SK-N-MC (cell line): ENCODE measurements at regions not wholly inside any gene's neighbourhood (a gene's known extent, or its start where the extent isn't known, plus 50 kb on each side); places are given as distances from the start of the nearest gene placed in this dataset.

Experiments used
- EZH2 ChIP-seq: fragments of 200-600 bp; sonication (generic); IDR thresholded peaks from one replicate; pipeline ENCODE4 v1.6.1; 2017; ENCODE audit warnings: antibody characterized with exemption
- FOXP2 ChIP-seq: optimal IDR thresholded peaks from 2 replicates; pipeline ENCODE3; 2011; ENCODE audit warnings: mild to moderate bottlenecking, moderate library complexity; ENCODE audit not compliant: insufficient read depth; ENCODE audit errors: extremely low read length, control extremely low read depth
- POLR2AphosphoS5 ChIP-seq: IDR thresholded peaks from 2 replicates; pipeline ENCODE4 v1.6.1; 2012; ENCODE audit warnings: mild to moderate bottlenecking, low read depth, low read length, borderline replicate concordance

GRCh38 chr14:71354801-71355200 lies 447.5 kb downstream of the PCNX1 start:
- TF ChIP-seq EZH2 (no peak), POLR2AphosphoS5 (no peak), FOXP2 (no peak)
